ENCODE measurements at regions not wholly inside any gene's neighbourhood (a gene's known extent, or its start where the extent isn't known, plus 50 kb on each side); places are given as distances from the start of the nearest gene placed in this dataset.

DNA sequence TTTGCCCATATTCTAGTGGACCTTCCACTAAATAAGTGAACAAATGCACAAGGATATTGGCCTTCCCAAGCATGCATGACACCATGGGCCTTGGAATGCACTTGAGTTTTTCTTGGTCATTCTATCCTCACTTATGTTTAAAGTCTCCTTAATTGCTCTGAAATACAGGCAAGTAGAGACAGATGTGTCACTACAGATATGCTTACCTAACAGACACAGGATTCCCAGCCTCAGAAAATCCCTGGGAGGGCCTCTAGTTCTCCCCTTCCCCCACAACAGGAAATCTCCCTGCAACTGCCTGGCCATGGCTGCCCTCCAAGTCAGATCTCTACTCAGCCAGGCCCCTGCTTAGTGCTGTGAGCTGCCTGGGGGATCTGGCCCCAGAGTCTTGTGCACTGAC is 445.2 kb downstream of the IRS1 start:
- TF ChIP-seq, protein P1, sequence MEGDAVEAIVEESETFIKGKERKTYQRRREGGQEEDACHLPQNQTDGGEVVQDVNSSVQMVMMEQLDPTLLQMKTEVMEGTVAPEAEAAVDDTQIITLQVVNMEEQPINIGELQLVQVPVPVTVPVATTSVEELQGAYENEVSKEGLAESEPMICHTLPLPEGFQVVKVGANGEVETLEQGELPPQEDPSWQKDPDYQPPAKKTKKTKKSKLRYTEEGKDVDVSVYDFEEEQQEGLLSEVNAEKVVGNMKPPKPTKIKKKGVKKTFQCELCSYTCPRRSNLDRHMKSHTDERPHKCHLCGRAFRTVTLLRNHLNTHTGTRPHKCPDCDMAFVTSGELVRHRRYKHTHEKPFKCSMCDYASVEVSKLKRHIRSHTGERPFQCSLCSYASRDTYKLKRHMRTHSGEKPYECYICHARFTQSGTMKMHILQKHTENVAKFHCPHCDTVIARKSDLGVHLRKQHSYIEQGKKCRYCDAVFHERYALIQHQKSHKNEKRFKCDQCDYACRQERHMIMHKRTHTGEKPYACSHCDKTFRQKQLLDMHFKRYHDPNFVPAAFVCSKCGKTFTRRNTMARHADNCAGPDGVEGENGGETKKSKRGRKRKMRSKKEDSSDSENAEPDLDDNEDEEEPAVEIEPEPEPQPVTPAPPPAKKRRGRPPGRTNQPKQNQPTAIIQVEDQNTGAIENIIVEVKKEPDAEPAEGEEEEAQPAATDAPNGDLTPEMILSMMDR (conservative IDR thresholded peaks at IDR 0.05) = no peak
- no peak for TF ChIP-seq ZFX (IDR thresholded peaks at IDR 0.05)
